Upper lobe of left lung (tissue), 4 donors: ENCODE measurements at regions not wholly inside any gene's neighbourhood (a gene's known extent, or its start where the extent isn't known, plus 50 kb on each side); places are given as distances from the start of the nearest gene placed in this dataset.

Experiments used
- EP300 ChIP-seq, 4 donors: sonication (generic); formaldehyde crosslinking; IDR thresholded peaks; one replicate each; pipeline ENCODE4 v1.5.1; 2017; ENCODE audit warnings: antibody characterized with exemption in 4 of 4, control low read depth in 2 of 4
- POLR2AphosphoS5 ChIP-seq, 2 donors: sonication (generic); formaldehyde crosslinking; IDR thresholded peaks; one replicate each; pipeline ENCODE4 v1.5.1; 2017; ENCODE audit warnings: antibody characterized with exemption in 2 of 2
- TF ChIP-seq, protein P1 (sequence below), 6 experiments: fragments of 450-650 bp in 4 of 6; fragments of 200-600 bp in 2 of 6; sonication (generic) in 2 of 6; IDR thresholded peaks; one replicate each; pipeline ENCODE4 v1.5.1; 2016 to 2019; ENCODE audit warnings: antibody characterized with exemption in 6 of 6

DNA sequence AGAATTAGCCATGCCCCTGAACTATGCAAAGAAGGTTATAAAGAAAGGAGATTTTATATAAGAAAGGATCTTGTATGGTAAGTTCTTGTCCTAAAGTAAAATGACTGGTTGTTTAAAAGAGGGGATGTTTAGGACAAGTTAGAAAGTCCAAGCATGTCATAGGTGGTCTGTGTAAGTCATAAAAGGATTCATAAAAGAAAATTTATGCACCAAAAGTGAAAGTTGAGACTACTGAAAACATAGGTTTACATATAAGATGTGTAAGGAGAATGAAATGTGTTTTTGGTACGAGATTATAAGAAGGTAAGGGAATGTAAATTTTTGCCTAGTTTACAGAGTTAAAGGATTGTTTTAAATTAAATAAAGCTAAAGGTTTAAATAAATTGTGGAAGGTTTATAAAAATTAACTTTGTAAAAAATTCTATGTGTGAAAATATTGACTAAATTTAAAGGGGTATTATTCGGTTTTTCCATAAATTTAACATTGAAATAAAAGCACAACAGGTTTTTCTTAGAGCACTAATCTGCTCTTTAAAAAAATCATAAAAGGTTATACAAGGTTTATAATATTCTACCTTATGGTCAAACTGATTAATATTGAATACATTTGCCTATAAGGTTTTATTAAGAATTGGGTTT is 93.6 kb upstream of the UST start:
- TF ChIP-seq, protein P1, sequence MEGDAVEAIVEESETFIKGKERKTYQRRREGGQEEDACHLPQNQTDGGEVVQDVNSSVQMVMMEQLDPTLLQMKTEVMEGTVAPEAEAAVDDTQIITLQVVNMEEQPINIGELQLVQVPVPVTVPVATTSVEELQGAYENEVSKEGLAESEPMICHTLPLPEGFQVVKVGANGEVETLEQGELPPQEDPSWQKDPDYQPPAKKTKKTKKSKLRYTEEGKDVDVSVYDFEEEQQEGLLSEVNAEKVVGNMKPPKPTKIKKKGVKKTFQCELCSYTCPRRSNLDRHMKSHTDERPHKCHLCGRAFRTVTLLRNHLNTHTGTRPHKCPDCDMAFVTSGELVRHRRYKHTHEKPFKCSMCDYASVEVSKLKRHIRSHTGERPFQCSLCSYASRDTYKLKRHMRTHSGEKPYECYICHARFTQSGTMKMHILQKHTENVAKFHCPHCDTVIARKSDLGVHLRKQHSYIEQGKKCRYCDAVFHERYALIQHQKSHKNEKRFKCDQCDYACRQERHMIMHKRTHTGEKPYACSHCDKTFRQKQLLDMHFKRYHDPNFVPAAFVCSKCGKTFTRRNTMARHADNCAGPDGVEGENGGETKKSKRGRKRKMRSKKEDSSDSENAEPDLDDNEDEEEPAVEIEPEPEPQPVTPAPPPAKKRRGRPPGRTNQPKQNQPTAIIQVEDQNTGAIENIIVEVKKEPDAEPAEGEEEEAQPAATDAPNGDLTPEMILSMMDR (IDR thresholded peaks at IDR 0.05) = no peak
- TF ChIP-seq POLR2AphosphoS5 (IDR thresholded peaks at IDR 0.05) (no peak), EP300 (IDR thresholded peaks at IDR 0.05) (no peak)
